ENCODE measurements at regions not wholly inside any gene's neighbourhood (a gene's known extent, or its start where the extent isn't known, plus 50 kb on each side); places are given as distances from the start of the nearest gene placed in this dataset.

- TF ChIP-seq ELF1 (IDR thresholded peaks at IDR 0.05) (no peak), RFX5 (IDR thresholded peaks at IDR 0.05; ENCODE audit: low read length) (no peak), YY1 (IDR thresholded peaks at IDR 0.05; ENCODE audit: low read depth) (no peak), FOXJ3 (CRISPR knock-in tag; IDR thresholded peaks at IDR 0.05) (no peak), RAD21 (IDR thresholded peaks at IDR 0.05; ENCODE audit: low read length) (no peak), TCF12 (IDR thresholded peaks at IDR 0.05) (no peak), CHD2 (IDR thresholded peaks at IDR 0.05; ENCODE audit: low read length, partially characterized antibody) (no peak), RCOR1 (IDR thresholded peaks at IDR 0.05; ENCODE audit: low read length) (no peak), TEAD4 (IDR thresholded peaks at IDR 0.05; ENCODE audit: borderline replicate concordance, insufficient read depth) (no peak), NRF1 (IDR thresholded peaks at IDR 0.05; ENCODE audit: low read depth, low read length) (no peak), TAF1 (IDR thresholded peaks at IDR 0.05; ENCODE audit: borderline replicate concordance, low read depth, low read length) (no peak), IRF3 (IDR thresholded peaks at IDR 0.05; ENCODE audit: low read depth, low read length) (no peak), GATA2 (CRISPR knock-in tag; IDR thresholded peaks at IDR 0.05) (no peak), FOSL2 (IDR thresholded peaks at IDR 0.05; ENCODE audit: borderline replicate concordance, low read depth) (no peak), MXI1 (IDR thresholded peaks at IDR 0.05; ENCODE audit: low read depth, low read length) (no peak)
- TF ChIP-seq, protein P1, sequence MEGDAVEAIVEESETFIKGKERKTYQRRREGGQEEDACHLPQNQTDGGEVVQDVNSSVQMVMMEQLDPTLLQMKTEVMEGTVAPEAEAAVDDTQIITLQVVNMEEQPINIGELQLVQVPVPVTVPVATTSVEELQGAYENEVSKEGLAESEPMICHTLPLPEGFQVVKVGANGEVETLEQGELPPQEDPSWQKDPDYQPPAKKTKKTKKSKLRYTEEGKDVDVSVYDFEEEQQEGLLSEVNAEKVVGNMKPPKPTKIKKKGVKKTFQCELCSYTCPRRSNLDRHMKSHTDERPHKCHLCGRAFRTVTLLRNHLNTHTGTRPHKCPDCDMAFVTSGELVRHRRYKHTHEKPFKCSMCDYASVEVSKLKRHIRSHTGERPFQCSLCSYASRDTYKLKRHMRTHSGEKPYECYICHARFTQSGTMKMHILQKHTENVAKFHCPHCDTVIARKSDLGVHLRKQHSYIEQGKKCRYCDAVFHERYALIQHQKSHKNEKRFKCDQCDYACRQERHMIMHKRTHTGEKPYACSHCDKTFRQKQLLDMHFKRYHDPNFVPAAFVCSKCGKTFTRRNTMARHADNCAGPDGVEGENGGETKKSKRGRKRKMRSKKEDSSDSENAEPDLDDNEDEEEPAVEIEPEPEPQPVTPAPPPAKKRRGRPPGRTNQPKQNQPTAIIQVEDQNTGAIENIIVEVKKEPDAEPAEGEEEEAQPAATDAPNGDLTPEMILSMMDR (IDR thresholded peaks at IDR 0.05): no peak
- TF ChIP-seq, protein P2, sequence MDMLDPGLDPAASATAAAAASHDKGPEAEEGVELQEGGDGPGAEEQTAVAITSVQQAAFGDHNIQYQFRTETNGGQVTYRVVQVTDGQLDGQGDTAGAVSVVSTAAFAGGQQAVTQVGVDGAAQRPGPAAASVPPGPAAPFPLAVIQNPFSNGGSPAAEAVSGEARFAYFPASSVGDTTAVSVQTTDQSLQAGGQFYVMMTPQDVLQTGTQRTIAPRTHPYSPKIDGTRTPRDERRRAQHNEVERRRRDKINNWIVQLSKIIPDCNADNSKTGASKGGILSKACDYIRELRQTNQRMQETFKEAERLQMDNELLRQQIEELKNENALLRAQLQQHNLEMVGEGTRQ (IDR thresholded peaks at IDR 0.05; ENCODE audit: borderline replicate concordance, low read depth, low read length): no peak
- TF ChIP-seq, protein P3, sequence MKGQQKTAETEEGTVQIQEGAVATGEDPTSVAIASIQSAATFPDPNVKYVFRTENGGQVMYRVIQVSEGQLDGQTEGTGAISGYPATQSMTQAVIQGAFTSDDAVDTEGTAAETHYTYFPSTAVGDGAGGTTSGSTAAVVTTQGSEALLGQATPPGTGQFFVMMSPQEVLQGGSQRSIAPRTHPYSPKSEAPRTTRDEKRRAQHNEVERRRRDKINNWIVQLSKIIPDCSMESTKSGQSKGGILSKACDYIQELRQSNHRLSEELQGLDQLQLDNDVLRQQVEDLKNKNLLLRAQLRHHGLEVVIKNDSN (IDR thresholded peaks at IDR 0.05; ENCODE audit: borderline replicate concordance, low read depth): no peak
- Histone ChIP-seq H3K36me3 (replicated peaks in 1 of 2; ENCODE audit: control insufficient read depth in 1 of 2, insufficient read depth in 2 of 2, low read length in 1 of 2) (no peaks in the 10 kb centered on the region), H3K9me3 (peaks cover 8% of the 10 kb centered on the region; the same call in 1 of the 2 replicates), H3K27ac (ENCODE audit: low read depth in 2 of 2, low read length in 1 of 2) (no peak overlapping the region), H3K4me2 (no peak overlapping the region), H3K79me2 (ENCODE audit: insufficient read depth) (no peaks in the 10 kb centered on the region), H4K20me1 (ENCODE audit: insufficient read depth) (no peaks in the 10 kb centered on the region), H3K27me3 (ENCODE audit: insufficient read depth) (no peaks in the 10 kb centered on the region), H2AFZ (ENCODE audit: low read depth) (no peak overlapping the region), H3F3A (replicated peaks; ENCODE audit: insufficient read depth) (peaks cover 17% of the 10 kb centered on the region), H3K9me2 (no peaks in the 10 kb centered on the region), H3K4me1 (ENCODE audit: control insufficient read depth in 1 of 2, insufficient read depth in 2 of 2, low read depth in 1 of 2, low read length in 1 of 2) (peaks cover 26 to 28% of the 10 kb centered on the region in 2 experiments), H3K9ac (no peak overlapping the region), H3K4me3 (ENCODE audit: low read depth in 2 of 2, low read length in 1 of 2) (no peak overlapping the region)
- ChIA-PET POLR2A (no interaction called here), CTCF (no interaction called here)
- WGBS (ENCODE audit: low lambda C conversion rate): 89% methylated on average over 13 of the region's 13 CpGs
- no peak for DNase-seq
Observed at GRCh38 chr1:234953655-234954405, 174.8 kb downstream of the TOMM20 start.

All from SK-N-SH (cell line).